ENCODE measurements at regions not wholly inside any gene's neighbourhood (a gene's known extent, or its start where the extent isn't known, plus 50 kb on each side); places are given as distances from the start of the nearest gene placed in this dataset.

GRCh38 chr3:28994161-28994905, 286.5 kb upstream of the RBMS3 start:
- BruUV-seq (replicated peaks), result no TSS peak
- DNase-seq (ENCODE audit: low read depth, low spot score) (no peak), ATAC-seq (no peak)
- Histone ChIP-seq H3K79me2 (ENCODE audit: insufficient read depth, low read length) (no peaks in the 10 kb centered on the region), H2AFZ (ENCODE audit: low read depth, low read length, poor library complexity, severe bottlenecking) (no peak overlapping the region), H4K20me1 (ENCODE audit: insufficient read depth) (no peaks in the 10 kb centered on the region), H3K27ac (ENCODE audit: low read depth, low read length) (no peak overlapping the region), H3K4me1 (ENCODE audit: control insufficient read depth in 1 of 2, insufficient read depth in 2 of 2, low read length in 2 of 2) (no peaks in the 10 kb centered on the region), H3K4me3 (replicated peaks in 1 of 2; ENCODE audit: low read depth in 1 of 2, low read length in 2 of 2) (no peak overlapping the region), H3K36me3 (ENCODE audit: control insufficient read depth in 1 of 2, insufficient read depth in 2 of 2, low read length in 2 of 2) (no peaks in the 10 kb centered on the region), H3K9me2 (ENCODE audit: insufficient read depth) (no peaks in the 10 kb centered on the region), H3K4me2 (ENCODE audit: low read length) (no peak overlapping the region), H3K27me3 (ENCODE audit: insufficient read depth, low read length) (no peaks in the 10 kb centered on the region), H3K9ac (ENCODE audit: low read length) (no peak overlapping the region), H3K9me3 (ENCODE audit: control insufficient read depth in 1 of 2, insufficient read depth in 1 of 2, low read depth in 1 of 2, low read length in 2 of 2) (no peaks in the 10 kb centered on the region)
- POLR2A ChIA-PET, result no interaction called here
- RAD21 ChIA-PET (ENCODE audit: low non-redundant PET in 1 of 2, low total read pairs in 2 of 2, uncharacterized antibody in 2 of 2, unreplicated experiment in 2 of 2), result no interaction called here
- TF ChIP-seq ZBTB33 (IDR thresholded peaks at IDR 0.05; ENCODE audit: extremely low read depth, insufficient replicate concordance, low read length) (no peak), ELF1 (IDR thresholded peaks at IDR 0.05; ENCODE audit: borderline replicate concordance, low read depth) (no peak), FOSL1 (IDR thresholded peaks at IDR 0.05; ENCODE audit: low read depth) (no peak), ZFX (IDR thresholded peaks at IDR 0.05) (no peak), ZNF274 (IDR thresholded peaks at IDR 0.05; ENCODE audit: low read depth, low read length) (no peak), EZH2phosphoT487 (IDR thresholded peaks at IDR 0.05; ENCODE audit: borderline replicate concordance) (no peak), TCF7L2 (IDR thresholded peaks at IDR 0.05; ENCODE audit: borderline replicate concordance, extremely low read depth, insufficient read depth, insufficient read length) (no peak), POLR2A (IDR thresholded peaks at IDR 0.05; ENCODE audit: borderline replicate concordance, extremely low read depth, insufficient read depth, insufficient read length) (no peak), SRF (IDR thresholded peaks at IDR 0.05; ENCODE audit: low read depth) (no peak), REST (IDR thresholded peaks at IDR 0.05; ENCODE audit: low read depth) (no peak), EZH2 (IDR thresholded peaks at IDR 0.05) (no peak), JUND (IDR thresholded peaks at IDR 0.05) (no peak), RAD21 (IDR thresholded peaks at IDR 0.05; ENCODE audit: low read depth) (no peak), MAX (IDR thresholded peaks at IDR 0.05) (no peak)
- CTCF ChIA-PET, result no interaction called here
- intact Hi-C loops (cut with micrococcal nuclease), result loop anchor here (2.0 kb wide), 1 partner anchor 16 kb away; no protein-coding TSS in a partner anchor

Data from HCT116 (cell line).